ENCODE measurements at regions not wholly inside any gene's neighbourhood (a gene's known extent, or its start where the extent isn't known, plus 50 kb on each side); places are given as distances from the start of the nearest gene placed in this dataset.

DNA sequence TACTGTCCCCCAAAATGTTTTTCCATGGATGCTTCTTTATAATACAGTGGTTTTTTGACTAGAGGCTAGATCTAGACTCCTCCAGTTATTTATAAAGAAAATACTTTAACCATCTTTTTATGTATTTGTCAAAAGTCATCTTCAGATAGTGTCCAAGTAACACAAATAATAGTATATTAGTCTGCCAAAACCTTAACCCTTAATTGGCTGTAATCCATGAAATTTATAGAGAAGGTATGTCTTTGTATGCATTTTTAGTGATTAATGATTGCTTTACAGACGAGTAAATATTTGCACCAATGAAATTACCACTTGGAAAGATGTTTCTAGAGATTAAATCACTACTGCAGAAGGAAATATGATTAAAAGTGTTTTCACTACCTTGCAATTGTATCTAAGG is 451.8 kb upstream of the NRXN1 start:
- TF ChIP-seq POLR2A (IDR thresholded peaks at IDR 0.05) (no peak), CTCF (IDR thresholded peaks at IDR 0.05) (no peak), POLR2AphosphoS5 (IDR thresholded peaks at IDR 0.05) (no peak)
